Adrenal gland (tissue), 5 donors: ENCODE measurements at regions not wholly inside any gene's neighbourhood (a gene's known extent, or its start where the extent isn't known, plus 50 kb on each side); places are given as distances from the start of the nearest gene placed in this dataset.
"Not testable (repeated sequence)": the region's sequence is repeated elsewhere in the genome, so short reads cannot be mapped to it uniquely, and the experiment has no call there.

ENCODE experiments used
- CTCF ChIP-seq, 6 experiments: fragments of 450-650 bp in 4 of 6; fragments of 200-600 bp in 2 of 6; sonication (generic) in 1 of 6; IDR thresholded peaks; 1 replicate in 5 of 6; 2 replicates in 1 of 6; pipeline versions ENCODE4 v1.5.1 to v1.8.0; 2016 to 2021; ENCODE audit warnings: antibody characterized with exemption in 6 of 6, mild to moderate bottlenecking in 2 of 6, moderate library complexity in 1 of 6
- POLR2A ChIP-seq, 2 donors: fragments of 450-650 bp; IDR thresholded peaks; one replicate each; pipeline ENCODE4 v1.6.1; 2017; ENCODE audit warnings: antibody characterized with exemption in 2 of 2, mild to moderate bottlenecking in 2 of 2, moderate library complexity in 1 of 2
- donor health status: DM: no; HTN: no; CAD: no.

GRCh38 chr4:8945506-8945905 is 73.9 kb upstream of the HMX1 start:
- TF ChIP-seq CTCF, POLR2A (IDR thresholded peaks at IDR 0.05): not testable (repeated sequence)
